NCI-H2196 (cell line): ENCODE measurements at regions not wholly inside any gene's neighbourhood (a gene's known extent, or its start where the extent isn't known, plus 50 kb on each side); places are given as distances from the start of the nearest gene placed in this dataset.
"Not testable (repeated sequence)": the region's sequence is repeated elsewhere in the genome, so short reads cannot be mapped to it uniquely, and the experiment has no call there.

Source experiments
- DNase-seq: peaks from one replicate; lab custom pipeline; 2025; ENCODE audit not compliant: unreplicated experiment; lab: John Stamatoyannopoulos, UW

DNA sequence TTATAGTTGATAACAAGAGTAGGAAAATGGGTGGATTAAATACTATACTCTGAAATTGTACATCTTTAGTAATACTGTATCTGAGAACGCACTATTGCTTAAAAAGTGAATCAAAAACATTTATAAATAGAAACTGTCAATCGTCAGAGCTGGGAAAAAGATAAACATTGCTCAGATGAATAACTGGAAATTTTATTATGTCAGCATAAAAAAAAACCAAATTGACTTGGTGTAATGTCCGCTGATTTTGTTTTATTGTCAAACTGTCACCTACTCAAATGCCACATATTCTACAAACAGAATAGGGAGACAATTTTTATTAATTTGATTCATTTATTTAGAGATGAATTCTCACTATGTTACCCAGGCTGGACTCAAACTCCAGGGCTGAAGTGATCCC lies 109.3 kb upstream of the TMTC1 start:
- no peak for DNase-seq

DNA sequence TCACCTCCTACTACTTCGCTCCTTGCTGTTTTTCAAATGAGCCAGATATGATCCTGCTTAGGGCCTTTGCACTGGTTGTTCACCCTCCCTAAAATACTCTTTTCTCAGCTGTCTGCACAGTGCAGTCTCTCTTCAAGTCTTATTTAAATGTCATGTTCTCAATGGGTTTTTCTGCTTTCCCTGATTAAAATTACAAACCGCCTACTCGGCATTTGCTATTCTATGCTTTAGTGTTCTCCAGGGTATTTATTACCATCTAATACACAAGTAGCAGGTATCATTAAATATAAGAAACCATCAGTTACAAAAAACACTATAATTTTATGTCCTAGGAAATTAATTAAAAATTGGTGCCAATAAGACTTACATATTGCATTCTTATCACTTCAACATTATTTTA lies 108.0 kb upstream of the TMTC1 start:
- no peak for DNase-seq

DNA sequence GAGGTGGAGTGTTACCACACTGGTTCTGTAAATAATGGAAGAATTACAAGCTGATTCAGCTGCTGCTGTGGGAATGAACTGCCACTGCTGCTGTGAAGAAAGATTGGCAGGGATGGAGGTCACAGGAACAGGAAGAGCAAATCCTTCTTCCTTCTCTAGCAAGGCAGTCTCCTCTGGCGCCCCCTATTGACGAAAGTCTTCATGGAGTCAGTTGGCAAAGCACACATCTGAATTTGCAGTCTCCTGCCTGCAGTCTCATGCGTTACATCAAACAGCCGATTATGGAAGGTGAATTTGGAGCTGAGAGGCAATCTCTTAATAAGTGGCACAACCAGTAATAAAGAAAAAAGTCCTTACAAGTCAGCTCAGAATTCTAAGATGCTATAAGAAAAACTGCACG lies 106.0 kb upstream of the TMTC1 start:
- DNase-seq, result peak; percentile 18

DNA sequence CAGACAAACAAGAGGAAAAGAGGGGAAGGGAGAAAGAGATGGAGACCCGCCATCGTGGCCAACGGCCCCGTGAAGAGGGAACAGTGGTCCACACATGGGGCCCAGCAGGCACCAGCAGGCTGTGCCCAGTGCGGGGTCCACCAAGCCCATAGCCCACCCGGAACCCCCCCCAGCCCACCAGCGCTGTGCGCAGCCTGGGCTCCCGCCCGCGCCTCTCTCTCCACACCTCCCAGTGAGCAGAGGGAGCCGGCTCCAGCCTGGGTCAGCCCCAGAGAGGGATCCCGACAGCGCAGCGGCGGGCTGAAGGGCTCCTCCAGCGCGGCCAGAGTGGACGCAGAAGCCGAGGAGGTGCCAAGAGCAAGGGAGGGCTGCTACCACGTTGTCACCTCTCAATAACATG lies 105.0 kb upstream of the TMTC1 start:
- DNase-seq, result no peak

DNA sequence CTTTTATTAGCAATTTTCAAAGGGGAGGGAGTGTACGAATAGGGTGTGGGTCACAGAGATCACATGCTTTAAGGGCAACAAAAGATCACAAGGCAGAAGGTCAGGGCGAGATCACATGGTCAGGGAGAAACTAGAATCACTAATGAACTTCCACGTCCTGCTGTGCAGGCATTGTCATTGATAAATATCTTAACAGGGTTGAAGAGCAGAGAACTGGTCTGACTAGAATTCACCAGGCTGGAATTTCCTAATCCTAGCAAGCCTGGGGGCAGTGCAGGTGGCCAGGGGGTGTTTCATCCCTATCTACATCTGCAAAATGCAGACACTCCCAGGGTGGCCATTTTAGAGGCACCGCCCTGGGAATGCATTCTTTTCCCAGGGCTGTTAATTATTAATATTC lies 101.2 kb upstream of the TMTC1 start:
- not testable (repeated sequence) for DNase-seq

- no peak for DNase-seq
Observed at GRCh38 chr12:29883941-29884554, 100.3 kb upstream of the TMTC1 start.

DNA sequence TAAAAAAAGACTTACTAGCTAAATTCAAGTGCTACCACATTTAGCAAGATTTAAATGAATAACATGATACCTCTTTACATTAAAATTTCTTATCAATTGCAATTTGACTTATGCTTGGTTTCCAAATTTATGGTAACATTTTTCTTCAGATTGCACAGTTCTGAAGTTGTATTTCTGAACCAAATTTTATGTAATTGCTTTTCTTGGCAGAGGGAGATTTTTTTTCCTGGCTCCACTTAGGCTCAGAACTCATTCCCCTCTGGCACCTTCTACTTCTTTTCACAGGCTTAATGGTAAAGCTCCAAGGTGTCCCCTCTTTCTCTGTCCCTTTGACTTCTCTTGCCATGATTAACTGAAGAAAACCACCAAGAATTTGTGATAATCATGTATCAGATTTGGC lies 99.8 kb upstream of the TMTC1 start:
- DNase-seq, result no peak

DNA sequence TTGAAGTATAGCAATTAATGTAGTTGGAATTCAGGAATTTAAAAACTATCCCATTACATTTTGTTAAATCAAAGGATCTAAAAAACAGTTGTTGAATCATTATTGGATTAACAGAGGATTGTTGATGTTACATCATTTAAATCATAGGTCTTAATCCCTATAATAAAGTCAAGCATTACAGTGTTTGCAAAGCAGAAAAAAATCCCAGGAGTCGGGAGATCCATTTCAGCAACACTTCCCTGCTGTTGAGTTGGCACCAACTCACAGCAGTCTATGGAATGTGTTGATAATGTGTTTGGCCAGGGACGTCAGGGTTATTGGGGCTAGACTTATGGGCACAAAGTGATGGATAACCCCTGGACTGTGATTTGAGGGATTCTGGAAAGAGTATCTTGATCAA lies 99.1 kb upstream of the TMTC1 start:
- DNase-seq, result no peak

DNA sequence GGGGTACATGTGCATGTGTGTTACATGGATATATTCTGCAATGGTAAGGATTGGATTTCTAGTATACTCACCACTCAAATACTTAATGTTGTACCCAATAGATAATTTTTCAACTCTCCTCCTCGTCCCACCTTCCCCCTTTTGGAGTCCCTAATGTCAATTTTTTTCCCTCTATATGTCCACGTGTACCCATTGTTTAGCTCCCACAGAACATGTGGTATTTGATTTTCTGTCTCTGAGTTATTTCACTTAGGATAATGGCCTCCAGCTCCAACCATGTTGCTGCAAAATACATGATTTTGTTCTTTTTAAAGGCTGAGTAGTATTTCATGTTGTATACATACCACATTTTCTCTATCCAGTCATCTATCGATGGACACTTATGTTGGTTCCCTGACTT lies 97.2 kb upstream of the TMTC1 start:
- DNase-seq, result no peak

DNA sequence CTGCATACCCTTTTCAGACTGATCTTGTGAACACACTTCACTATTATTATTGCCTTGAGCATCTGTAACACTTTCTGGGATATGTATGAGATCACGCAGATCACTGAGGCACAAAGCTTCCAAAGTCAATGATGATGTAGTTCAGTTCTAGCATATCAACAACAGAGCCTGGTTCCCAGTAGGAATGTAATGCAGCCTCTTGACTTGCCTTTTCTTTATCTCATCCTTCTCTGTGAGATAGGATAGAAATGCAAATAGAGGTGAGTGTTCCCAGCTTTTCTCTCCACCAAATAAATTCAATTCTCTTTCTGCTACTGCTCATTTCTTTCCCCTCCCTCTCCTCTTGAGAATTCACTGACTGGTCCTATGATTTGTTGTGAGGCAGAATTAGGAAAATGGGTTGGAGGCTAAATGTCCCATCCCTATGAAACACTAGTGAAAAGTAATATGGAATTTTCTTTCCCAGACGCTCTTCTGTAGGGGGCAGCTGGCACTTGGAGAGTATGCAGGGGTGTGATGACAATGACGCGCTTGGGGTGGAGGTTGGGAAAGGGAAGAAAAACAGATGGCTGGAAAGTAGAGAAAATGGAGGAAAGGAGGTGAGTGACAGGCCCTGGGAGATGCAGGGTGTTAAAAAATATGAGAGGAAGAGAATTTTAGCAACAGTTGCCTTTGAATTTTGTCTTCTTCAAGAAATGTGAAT lies 96.0 kb upstream of the TMTC1 start:
- DNase-seq, result no peak

DNA sequence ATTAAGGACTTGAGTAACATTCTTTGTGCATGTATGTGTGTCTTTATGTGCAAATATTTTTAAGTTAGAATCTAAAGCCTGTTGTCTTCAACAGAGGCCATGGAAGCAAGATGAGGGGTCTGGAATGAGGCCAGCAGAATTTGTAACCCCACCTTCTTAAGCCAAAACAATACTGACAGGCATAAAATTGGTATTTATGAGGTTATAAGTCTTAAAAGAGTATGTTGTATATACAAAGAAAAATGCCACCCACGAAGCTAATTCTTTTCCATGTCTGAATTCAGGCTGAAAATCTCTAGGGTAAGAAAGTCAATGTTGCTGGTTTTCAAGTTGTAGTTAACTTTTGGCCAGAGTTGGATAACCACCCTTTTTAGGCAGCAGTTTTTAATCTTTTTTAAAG lies 86.2 kb upstream of the TMTC1 start:
- DNase-seq, result no peak

- no peak for DNase-seq
Observed at GRCh38 chr12:29867823-29868222, 84.1 kb upstream of the TMTC1 start.

- DNase-seq, result no peak
Observed at GRCh38 chr12:29863665-29864064, 79.9 kb upstream of the TMTC1 start.

- DNase-seq, result no peak
Observed at GRCh38 chr12:29858270-29858786, 74.6 kb upstream of the TMTC1 start.

DNA sequence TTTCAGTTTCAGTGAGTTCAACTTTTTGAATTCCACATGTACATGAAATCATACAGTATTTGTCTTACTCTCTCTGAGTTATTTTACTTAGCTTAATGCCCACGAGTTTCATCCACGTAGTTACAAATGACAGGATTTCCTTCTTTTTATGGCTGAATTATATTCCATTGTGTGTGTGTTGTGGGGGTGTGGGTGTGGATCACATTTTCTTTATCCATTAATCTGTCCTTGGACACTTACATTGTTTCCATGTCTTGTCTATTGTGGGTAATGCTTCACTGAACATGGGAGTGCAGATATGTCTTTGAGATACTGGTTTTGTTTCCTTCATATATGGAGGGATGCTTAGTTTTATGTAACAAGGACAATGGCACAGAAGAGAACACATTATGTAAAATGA lies 63.5 kb upstream of the TMTC1 start:
- DNase-seq, result no peak

DNA sequence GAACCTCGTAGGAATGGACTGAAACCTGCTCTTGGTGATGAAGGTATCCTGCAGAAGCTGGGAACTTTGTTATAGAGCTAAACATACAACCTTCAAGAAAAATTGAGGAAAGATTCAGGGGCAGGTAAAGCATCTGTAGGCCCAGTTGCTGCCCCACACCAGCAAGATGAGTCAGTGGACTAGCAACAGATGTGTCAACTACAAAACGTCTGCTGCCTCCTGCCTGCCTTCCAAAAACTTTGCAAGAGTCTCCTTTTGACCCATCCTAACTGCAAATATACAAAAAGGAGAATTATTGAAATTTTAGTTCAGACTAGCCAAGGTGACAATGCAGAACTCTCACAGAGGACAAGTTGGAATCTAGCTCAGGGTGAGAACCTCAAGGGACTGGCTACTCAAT lies 60.9 kb upstream of the TMTC1 start:
- no peak for DNase-seq

- no peak for DNase-seq
Observed at GRCh38 chr12:29843036-29843435, 59.3 kb upstream of the TMTC1 start.

GRCh38 chr12:29838768-29839167 lies 55.0 kb upstream of the TMTC1 start:
- DNase-seq, result no peak
